ENCODE measurements at regions not wholly inside any gene's neighbourhood (a gene's known extent, or its start where the extent isn't known, plus 50 kb on each side); places are given as distances from the start of the nearest gene placed in this dataset.

DNA sequence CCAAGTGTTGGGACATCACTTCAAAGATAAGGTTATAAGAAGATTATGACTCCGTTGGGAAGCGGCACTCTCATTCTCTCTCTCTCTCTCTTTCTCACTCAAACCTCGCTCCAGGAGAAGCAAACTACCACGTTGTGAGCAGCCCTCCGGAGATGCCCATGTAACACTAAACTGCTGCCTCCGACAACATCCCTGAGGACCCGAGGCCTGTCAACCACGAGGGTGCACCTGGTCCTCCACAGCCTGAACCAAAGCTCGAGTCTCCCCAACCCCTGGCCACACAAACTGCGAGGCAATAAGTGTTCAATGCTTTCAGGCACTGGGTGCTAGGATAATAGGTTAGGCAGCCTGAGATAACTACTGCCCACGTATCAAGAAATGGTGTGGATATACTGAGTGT, 654.5 kb upstream of the ID2 start:
- TF ChIP-seq EZH2 (IDR thresholded peaks at IDR 0.05) (no peak), CTCF (IDR thresholded peaks at IDR 0.05) (no peak)
